GM12801 (cell line): ENCODE measurements at regions not wholly inside any gene's neighbourhood (a gene's known extent, or its start where the extent isn't known, plus 50 kb on each side); places are given as distances from the start of the nearest gene placed in this dataset.

Source experiments
- TF ChIP-seq, protein P1 (sequence below): IDR thresholded peaks from one replicate; pipeline ENCODE4 v1.5.1; 2011; ENCODE audit warnings: control low read depth; ENCODE audit not compliant: insufficient read length; ENCODE audit errors: extremely low read depth

DNA sequence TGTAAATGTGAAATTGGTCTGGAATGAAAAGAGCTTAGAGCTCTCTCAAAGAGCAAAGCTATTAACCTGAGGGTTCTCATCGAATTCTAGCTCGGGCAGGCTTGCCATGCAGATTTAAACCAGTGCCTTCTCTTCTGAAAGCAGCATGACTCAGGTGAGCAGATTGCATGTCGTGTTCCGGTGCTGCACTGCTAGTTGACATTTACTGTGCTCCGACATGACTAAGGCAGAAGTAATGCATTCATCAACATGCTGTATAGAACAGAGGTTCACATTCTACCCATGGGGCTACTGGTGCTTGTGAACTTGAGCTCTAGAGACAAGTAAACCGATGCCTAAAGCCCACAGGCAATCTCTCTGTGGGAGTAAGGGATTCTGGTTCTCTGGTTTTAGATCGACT lies 947.7 kb downstream of the EFNB2 start:
- TF ChIP-seq, protein P1, sequence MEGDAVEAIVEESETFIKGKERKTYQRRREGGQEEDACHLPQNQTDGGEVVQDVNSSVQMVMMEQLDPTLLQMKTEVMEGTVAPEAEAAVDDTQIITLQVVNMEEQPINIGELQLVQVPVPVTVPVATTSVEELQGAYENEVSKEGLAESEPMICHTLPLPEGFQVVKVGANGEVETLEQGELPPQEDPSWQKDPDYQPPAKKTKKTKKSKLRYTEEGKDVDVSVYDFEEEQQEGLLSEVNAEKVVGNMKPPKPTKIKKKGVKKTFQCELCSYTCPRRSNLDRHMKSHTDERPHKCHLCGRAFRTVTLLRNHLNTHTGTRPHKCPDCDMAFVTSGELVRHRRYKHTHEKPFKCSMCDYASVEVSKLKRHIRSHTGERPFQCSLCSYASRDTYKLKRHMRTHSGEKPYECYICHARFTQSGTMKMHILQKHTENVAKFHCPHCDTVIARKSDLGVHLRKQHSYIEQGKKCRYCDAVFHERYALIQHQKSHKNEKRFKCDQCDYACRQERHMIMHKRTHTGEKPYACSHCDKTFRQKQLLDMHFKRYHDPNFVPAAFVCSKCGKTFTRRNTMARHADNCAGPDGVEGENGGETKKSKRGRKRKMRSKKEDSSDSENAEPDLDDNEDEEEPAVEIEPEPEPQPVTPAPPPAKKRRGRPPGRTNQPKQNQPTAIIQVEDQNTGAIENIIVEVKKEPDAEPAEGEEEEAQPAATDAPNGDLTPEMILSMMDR = no peak

DNA sequence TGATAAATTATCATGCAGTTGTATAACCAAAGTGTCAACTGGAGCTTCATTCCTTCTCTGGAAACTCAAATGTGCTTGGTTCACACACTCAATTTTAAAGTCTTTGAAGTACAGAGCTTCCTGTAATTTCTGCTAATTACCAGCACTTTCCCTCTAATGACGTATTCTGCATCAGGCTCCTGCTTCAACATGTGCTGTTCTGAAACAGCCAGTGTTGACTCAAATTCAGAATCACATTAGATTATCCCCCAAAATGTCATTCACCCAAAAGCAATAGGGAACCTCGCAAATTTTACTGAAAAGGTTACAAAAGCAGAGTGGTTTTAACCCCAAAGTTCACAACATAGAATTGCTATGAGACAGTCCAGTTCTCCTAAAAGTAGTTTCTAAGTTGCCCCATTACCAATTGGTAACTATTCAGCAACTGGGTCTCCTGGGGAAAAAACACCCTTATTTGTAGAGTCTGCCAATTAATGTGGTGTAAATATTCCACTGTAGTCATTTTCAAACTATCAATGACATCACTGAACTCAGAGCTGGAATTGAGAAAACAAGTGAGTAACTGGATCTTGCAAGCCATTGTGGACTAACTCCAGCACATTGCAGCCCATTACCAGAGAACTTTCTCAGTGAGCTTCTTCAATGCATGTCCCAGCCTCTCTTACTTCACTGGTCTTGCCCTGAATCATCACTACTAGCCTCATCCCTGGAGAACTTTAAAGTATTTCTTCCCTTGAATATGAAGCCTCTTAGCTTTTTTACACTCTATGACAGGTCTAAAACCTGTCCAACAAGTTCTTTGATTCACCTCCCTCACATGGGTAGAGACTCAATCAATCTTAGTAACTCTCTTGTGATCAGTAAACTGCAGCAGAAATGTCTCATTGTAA lies 955.4 kb downstream of the EFNB2 start:
- TF ChIP-seq, protein P1 = no peak

DNA sequence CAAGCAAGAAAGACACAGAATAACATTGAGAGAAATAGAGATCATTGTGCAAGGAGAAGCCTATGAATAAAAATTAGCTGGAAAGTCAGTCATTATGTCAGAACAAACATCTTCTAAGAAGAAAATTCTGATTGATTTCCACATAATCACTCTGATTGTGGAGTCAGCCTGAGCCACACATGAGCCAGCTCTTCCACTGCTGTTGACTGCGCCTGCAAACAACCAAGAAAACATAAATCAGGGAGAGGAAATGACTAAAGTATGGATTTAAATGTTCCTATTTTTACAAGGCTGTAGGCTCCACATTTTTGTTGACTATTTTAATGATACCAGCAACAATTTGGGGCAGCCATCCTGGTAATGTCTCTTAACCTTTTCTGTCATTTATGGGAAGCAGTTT lies 962.3 kb downstream of the EFNB2 start:
- TF ChIP-seq, protein P1 = no peak

DNA sequence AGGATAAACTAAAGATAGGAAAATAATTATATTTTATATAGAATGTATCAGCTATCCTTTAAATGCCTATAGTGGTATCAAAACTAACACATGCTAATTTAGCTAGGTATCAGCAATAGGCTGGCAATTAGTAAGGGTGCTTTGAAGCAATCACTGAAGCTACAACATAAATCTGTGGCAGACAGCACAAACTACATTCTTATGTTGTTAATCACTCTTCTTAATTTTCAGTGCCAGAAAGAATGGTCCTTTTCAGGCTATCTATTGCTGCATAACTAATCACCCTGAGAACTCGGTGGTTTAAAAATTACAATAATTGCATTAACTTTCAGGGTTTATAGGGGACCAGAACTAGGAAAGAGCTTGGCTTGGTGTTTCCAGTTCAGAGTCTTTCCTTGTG lies 963.1 kb downstream of the EFNB2 start:
- TF ChIP-seq, protein P1 = no peak

DNA sequence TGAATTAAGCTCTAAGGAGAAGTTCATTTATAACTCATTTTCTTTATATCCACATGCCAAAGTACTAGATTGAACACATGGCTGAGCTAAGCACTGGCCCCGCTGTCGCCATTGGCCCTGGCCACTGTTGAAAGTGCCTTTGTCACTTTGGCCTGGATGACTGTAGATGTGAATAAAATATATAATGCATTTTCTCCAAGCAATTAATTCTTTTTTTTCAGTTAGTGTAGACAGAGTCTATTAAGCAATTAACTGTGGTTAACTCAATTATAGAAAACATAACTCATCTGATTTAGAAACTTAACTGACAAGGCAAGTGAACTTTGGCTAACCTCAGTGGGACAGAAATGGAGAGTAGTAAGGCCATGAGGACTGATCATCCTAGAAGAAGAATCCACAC lies 965.6 kb downstream of the EFNB2 start:
- TF ChIP-seq, protein P1 = no peak

DNA sequence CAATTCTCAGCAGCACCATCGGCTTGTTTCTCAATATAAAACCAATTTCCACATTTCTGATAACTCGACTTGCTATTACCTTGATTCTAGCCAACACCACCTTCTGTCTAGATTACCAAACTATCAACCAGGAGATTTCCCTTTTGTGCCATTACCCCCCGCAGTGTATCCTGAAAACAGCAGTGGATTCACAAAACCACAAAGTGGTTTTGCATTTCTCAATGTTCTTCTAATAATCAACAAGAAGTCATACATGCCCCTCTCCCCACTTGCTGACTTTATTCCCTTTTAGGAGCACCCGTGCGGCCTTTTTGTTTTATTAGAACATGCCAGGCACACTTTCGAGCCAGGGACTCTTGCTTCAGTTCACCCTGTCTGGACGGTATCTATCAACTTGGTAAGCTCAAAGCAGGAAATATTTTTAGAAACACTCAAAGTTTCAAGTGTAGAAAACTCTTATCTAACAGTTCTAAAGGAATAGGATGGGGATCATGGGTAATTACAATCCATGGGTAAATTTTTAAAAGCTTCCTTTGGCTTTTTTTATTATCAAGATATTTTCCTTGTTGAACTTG lies 967.4 kb downstream of the EFNB2 start:
- TF ChIP-seq, protein P1 = no peak

DNA sequence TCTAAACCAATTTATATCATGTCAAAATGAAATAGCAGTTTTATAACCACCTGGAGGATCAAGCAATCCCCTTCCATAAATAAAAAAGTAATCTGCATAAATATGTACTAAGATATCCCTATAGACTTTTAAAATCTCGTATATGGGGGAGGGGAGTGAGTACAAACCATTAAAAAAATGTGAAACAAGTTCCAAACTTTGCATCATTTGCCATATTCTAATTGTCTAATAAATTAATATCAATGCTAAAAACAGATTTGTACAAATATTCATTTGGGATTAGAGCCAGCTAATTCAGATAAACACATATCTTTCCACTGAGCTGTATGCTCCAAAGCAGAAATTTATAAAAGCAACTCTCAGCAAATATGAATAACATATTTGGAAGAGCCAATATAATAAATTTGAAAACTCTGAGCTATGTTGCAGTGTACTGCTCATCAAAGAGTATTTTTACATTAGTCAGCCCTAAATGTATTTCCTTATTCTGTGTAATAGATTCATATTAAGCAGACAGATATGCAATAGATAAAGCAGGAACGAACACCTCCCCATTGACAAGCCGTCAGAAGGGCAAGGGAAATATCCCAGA lies 970.2 kb downstream of the EFNB2 start:
- TF ChIP-seq, protein P1 = no peak
